K562 (cell line): ENCODE measurements at regions not wholly inside any gene's neighbourhood (a gene's known extent, or its start where the extent isn't known, plus 50 kb on each side); places are given as distances from the start of the nearest gene placed in this dataset.

ENCODE experiments used
- ATAC-seq: fragments of 200-7000 bp; cut with Tn5 transposase; 3 replicates; pipeline ENCODE4 v1.9.1; 2020; ENCODE audit warnings: moderate library complexity
- BruUV-seq: library from RNA; stranded (reverse); fragments of 400-500 nt; replicated peaks from 2 replicates; lab custom pipeline; 2021; lab: Mats Ljungman, UMichigan
- CTCF ChIA-PET: fragments of 300-600 bp; formaldehyde crosslinking; extraction: SDS; loops from one replicate; lab custom pipeline; 2021; ENCODE audit warnings: low intra/inter-chr PET ratio; lab: Yijun Ruan, JAX
- POLR2A ChIA-PET: fragments of 300-600, 350-650 bp; sonication (Branson Sonifier 250); formaldehyde crosslinking; extraction: SDS; loops from one replicate; lab custom pipeline; 2021; ENCODE audit warnings: antibody characterized with exemption, inconsistent platforms; lab: Yijun Ruan, JAX
- DNase-seq, 4 experiments: peaks; one replicate each; pipeline versions ENCODE4 v3.0.0 to v3.0.0-alpha.2; 2011 to 2018; ENCODE audit warnings: low spot score in 3 of 4, mixed read lengths in 3 of 4; ENCODE audit errors: extremely low read depth in 1 of 4
- FAIRE-seq: peaks from 2 replicates; lab custom pipeline; 2011; peaks lifted over from hg19 to GRCh38; lab: Jason Lieb, UNC
- H2AFZ ChIP-seq: 2 replicates; pipeline ENCODE4 v1.6.0; 2011; ENCODE audit warnings: low read depth, low read length, control low read depth, inconsistent platforms
- H3K27ac ChIP-seq: fragments of 200-600 bp; 3 replicates; pipeline ENCODE4 v1.8.0; 2011; ENCODE audit warnings: low read depth, mild to moderate bottlenecking, control low read depth, inconsistent platforms, low read length, moderate library complexity, mixed read lengths; ENCODE audit errors: extremely low read depth
- H3K27me3 ChIP-seq, 2 experiments: fragments of 300-600 bp in 1 of 2; 2 replicates in 1 of 2; 3 replicates in 1 of 2; pipeline versions ENCODE4 v1.6.0 to v1.8.0; 2011; ENCODE audit warnings: inconsistent platforms in 2 of 2, low read length in 2 of 2, mild to moderate bottlenecking in 1 of 2, mixed read lengths in 1 of 2, moderate library complexity in 1 of 2; ENCODE audit not compliant: control insufficient read depth in 2 of 2, insufficient read depth in 2 of 2
- H3K36me3 ChIP-seq: fragments of 300-600 bp; 3 replicates; pipeline ENCODE4 v1.8.0; 2011; ENCODE audit warnings: mild to moderate bottlenecking, low read length, inconsistent platforms; ENCODE audit not compliant: control insufficient read depth, insufficient read depth
- H3K4me1 ChIP-seq, 2 experiments: fragments of 200-600 bp in 1 of 2; replicated peaks in 1 of 2; 2 replicates in 1 of 2; 3 replicates in 1 of 2; pipeline versions ENCODE4 v1.5.1 to v1.8.0; 2011; ENCODE audit warnings: inconsistent platforms in 2 of 2, low read length in 2 of 2, mild to moderate bottlenecking in 1 of 2, mixed read lengths in 1 of 2, moderate library complexity in 1 of 2; ENCODE audit not compliant: control insufficient read depth in 2 of 2, insufficient read depth in 2 of 2
- H3K4me2 ChIP-seq: 2 replicates; pipeline ENCODE4 v1.6.1; 2011; ENCODE audit warnings: low read length, control low read depth, inconsistent platforms, mixed read lengths; ENCODE audit not compliant: insufficient read depth
- H3K4me3 ChIP-seq: fragments of 200-600 bp; sonication (generic), shearing (Covaris generic); 2 replicates; pipeline ENCODE4 v1.5.1; 2016; ENCODE audit warnings: control low read depth, inconsistent platforms
- H3K79me2 ChIP-seq: fragments of 200-600 bp; 3 replicates; pipeline ENCODE4 v1.8.0; 2011; ENCODE audit warnings: low read length, inconsistent platforms; ENCODE audit not compliant: control insufficient read depth, insufficient read depth
- H3K9ac ChIP-seq, 2 experiments: 2 replicates each; pipeline versions ENCODE4 v1.6.0 to v1.6.1; 2011; ENCODE audit warnings: low read depth in 2 of 2, low read length in 2 of 2, control low read depth in 1 of 2, inconsistent platforms in 1 of 2, mild to moderate bottlenecking in 1 of 2, mixed read lengths in 1 of 2; ENCODE audit not compliant: insufficient read depth in 1 of 2
- H3K9me1 ChIP-seq: one replicate; pipeline ENCODE4 v1.6.0; 2011; ENCODE audit warnings: inconsistent platforms, mild to moderate bottlenecking, low read length, moderate library complexity; ENCODE audit not compliant: control insufficient read depth, insufficient read depth
- H3K9me3 ChIP-seq: replicated peaks from 2 replicates; pipeline ENCODE4 v1.5.1; 2011; ENCODE audit warnings: low read depth, low read length, inconsistent platforms; ENCODE audit not compliant: control insufficient read depth, insufficient read depth
- H4K20me1 ChIP-seq: replicated peaks from 2 replicates; pipeline ENCODE4 v1.6.1; 2011; ENCODE audit warnings: low read length, inconsistent platforms, mixed read lengths; ENCODE audit not compliant: control insufficient read depth, insufficient read depth
- GABPB2 ChIP-seq: fragments of 250-450 bp; sonication (Bioruptor Pico); conservative IDR thresholded peaks from 2 replicates; pipeline ENCODE4 v1.5.1; 2021; ENCODE audit warnings: mild to moderate bottlenecking
- GATA2 ChIP-seq: sonication (generic); formaldehyde crosslinking; IDR thresholded peaks from 2 replicates; pipeline ENCODE4 v1.4.0; 2020; ENCODE audit warnings: mild to moderate bottlenecking, missing genetic modification reagents
- HDAC1 ChIP-seq, 2 experiments: fragments of 450-650 bp; IDR thresholded peaks; 2 replicates each; pipeline ENCODE4 v1.6.1; 2016 to 2017; ENCODE audit warnings: inconsistent platforms in 1 of 2, mild to moderate bottlenecking in 1 of 2, moderate library complexity in 1 of 2
- MAZ ChIP-seq, 2 experiments: fragments of 450-650 bp in 1 of 2; sonication (generic) in 1 of 2; formaldehyde crosslinking; IDR thresholded peaks in 1 of 2; conservative IDR thresholded peaks in 1 of 2; 2 replicates each; pipeline versions ENCODE4 v1.4.0 to v1.5.0; 2020; ENCODE audit warnings: mild to moderate bottlenecking in 1 of 2, missing genetic modification reagents in 1 of 2
- MCM7 ChIP-seq, 2 experiments: fragments of 450-650 bp; IDR thresholded peaks; 2 replicates each; pipeline ENCODE4 v1.6.1; 2016 to 2018
- MEF2A ChIP-seq: IDR thresholded peaks from 2 replicates; pipeline ENCODE4 v1.6.1; 2011; ENCODE audit warnings: low read depth, mild to moderate bottlenecking, low read length, moderate library complexity; ENCODE audit not compliant: control insufficient read depth
- NELFE ChIP-seq: IDR thresholded peaks from 2 replicates; pipeline ENCODE4 v1.6.1; 2011; ENCODE audit warnings: mild to moderate bottlenecking; ENCODE audit not compliant: insufficient read depth, insufficient read length
- NFXL1 ChIP-seq: fragments of 450-650 bp; formaldehyde crosslinking; IDR thresholded peaks from 2 replicates; pipeline ENCODE4 v1.4.0; 2021; ENCODE audit warnings: mild to moderate bottlenecking
- RBM15 ChIP-seq: fragments of 200-400 bp; formaldehyde crosslinking; IDR thresholded peaks from 2 replicates; pipeline ENCODE4 v1.6.1; 2018; ENCODE audit warnings: mild to moderate bottlenecking, low read length, moderate library complexity; ENCODE audit not compliant: insufficient read depth
- SAFB2 ChIP-seq: fragments of 200-400 bp; formaldehyde crosslinking; IDR thresholded peaks from 2 replicates; pipeline ENCODE4 v1.6.1; 2018; ENCODE audit warnings: borderline replicate concordance, low read length, low read depth, moderate library complexity; ENCODE audit not compliant: severe bottlenecking
- SP1 ChIP-seq: sonication (generic); formaldehyde crosslinking; IDR thresholded peaks from 2 replicates; pipeline ENCODE4 v1.8.1; 2022; ENCODE audit warnings: mild to moderate bottlenecking, missing genetic modification reagents
- TEAD2 ChIP-seq: fragments of 450-650 bp; IDR thresholded peaks from 2 replicates; pipeline ENCODE4 v1.6.1; 2016; ENCODE audit warnings: missing genetic modification characterization, control low read depth, missing compliant biosample characterization
- THRAP3 ChIP-seq: fragments of 450-650 bp; IDR thresholded peaks from 2 replicates; pipeline ENCODE4 v1.6.1; 2016; ENCODE audit warnings: mild to moderate bottlenecking, inconsistent platforms, borderline replicate concordance
- TRIM28 ChIP-seq: fragments of 450-650 bp; IDR thresholded peaks from 2 replicates; pipeline ENCODE4 v1.6.1; 2017
- ZBED1 ChIP-seq: IDR thresholded peaks from 2 replicates; pipeline ENCODE4 v1.6.1; 2014
- ZFP36 ChIP-seq: fragments of 150-350 bp; IDR thresholded peaks from 2 replicates; pipeline ENCODE4 v1.6.1; 2018; ENCODE audit warnings: low read length, low read depth; ENCODE audit not compliant: partially characterized antibody
- ZNF76 ChIP-seq: fragments of 250-450 bp; sonication (Bioruptor Pico); IDR thresholded peaks from 2 replicates; pipeline ENCODE4 v1.4.0; 2020; ENCODE audit warnings: mild to moderate bottlenecking, moderate library complexity, borderline replicate concordance
- ZNF785 ChIP-seq: fragments of 250-450 bp; sonication (Bioruptor Pico); IDR thresholded peaks from 2 replicates; pipeline ENCODE4 v1.4.0; 2020; ENCODE audit warnings: mild to moderate bottlenecking
- WGBS: fragments of 100-300 bp; shearing (Covaris generic); methylation state at CpG from one replicate; pipeline ENCODE4 v1.1.6; 2016; ENCODE audit warnings: low coverage, mixed read lengths; ENCODE audit not compliant: insufficient coverage; ENCODE audit errors: missing lambda C conversion rate; 5-methylcytosine and 5-hydroxymethylcytosine counted together
- in situ Hi-C: fragments of 300-500 bp; cut with MboI; formaldehyde crosslinking; loops from 4 replicates; pipeline ENCODE4 v1.15.0; 2018; ENCODE audit warnings: inconsistent platforms, mixed read lengths
- intact Hi-C: fragments of 100-400 bp; cut with micrococcal nuclease; formaldehyde crosslinking; loops from 2 replicates; pipeline ENCODE4 v1.14.2; 2022
- TF ChIP-seq, protein P1 (sequence below): fragments of 250-450 bp; sonication (Bioruptor Pico); IDR thresholded peaks from 2 replicates; pipeline ENCODE4 v1.5.0; 2021; ENCODE audit warnings: mild to moderate bottlenecking, moderate library complexity
- TF ChIP-seq, protein P2 (sequence below): fragments of 250-450 bp; sonication (Bioruptor Pico); IDR thresholded peaks from 2 replicates; pipeline ENCODE4 v1.5.0; 2020; ENCODE audit warnings: mild to moderate bottlenecking

DNA sequence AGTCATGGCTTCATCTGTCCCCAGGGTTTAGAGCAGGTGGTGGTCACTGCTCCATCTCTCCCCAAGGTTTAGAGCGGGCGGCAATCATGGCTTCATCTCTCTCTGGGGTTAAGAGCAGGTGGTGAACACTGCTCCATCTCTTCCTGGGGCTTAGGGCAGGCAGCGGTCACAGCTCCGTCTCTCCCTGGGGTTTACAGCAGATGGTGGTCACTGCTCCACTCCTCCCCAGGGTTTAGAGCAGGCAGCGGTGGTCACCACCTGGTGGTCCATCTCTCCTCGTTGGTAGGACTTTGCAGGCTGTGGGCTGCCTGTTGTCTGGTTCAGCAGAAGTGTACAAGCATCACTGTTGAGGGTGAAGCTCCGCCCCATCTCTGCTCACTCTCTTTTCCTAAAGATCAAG lies 52.8 kb upstream of the ARHGEF7 start:
- BruUV-seq = no TSS peak
- Histone ChIP-seq H3K4me1 (peaks cover 0 to 2% of the 10 kb centered on the region in 2 experiments; a peak in 2 of 5 replicates), H3K27ac (no peak overlapping the region), H3K4me3 (no peak overlapping the region), H3K9me3 (no peaks in the 10 kb centered on the region), H3K9me1 (no peaks in the 10 kb centered on the region), H3K27me3 (no peaks in the 10 kb centered on the region; a peak in 1 of 5 replicates), H2AFZ (no peak overlapping the region), H3K79me2 (no peaks in the 10 kb centered on the region), H4K20me1 (no peaks in the 10 kb centered on the region), H3K4me2 (no peak overlapping the region), H3K9ac (no peak overlapping the region), H3K36me3 (no peaks in the 10 kb centered on the region)
- no peak for FAIRE-seq
- in situ Hi-C loops = loop anchor here (25.0 kb wide), 1 partner anchor 250 kb away; no protein-coding TSS in a partner anchor
- TF ChIP-seq, protein P1, sequence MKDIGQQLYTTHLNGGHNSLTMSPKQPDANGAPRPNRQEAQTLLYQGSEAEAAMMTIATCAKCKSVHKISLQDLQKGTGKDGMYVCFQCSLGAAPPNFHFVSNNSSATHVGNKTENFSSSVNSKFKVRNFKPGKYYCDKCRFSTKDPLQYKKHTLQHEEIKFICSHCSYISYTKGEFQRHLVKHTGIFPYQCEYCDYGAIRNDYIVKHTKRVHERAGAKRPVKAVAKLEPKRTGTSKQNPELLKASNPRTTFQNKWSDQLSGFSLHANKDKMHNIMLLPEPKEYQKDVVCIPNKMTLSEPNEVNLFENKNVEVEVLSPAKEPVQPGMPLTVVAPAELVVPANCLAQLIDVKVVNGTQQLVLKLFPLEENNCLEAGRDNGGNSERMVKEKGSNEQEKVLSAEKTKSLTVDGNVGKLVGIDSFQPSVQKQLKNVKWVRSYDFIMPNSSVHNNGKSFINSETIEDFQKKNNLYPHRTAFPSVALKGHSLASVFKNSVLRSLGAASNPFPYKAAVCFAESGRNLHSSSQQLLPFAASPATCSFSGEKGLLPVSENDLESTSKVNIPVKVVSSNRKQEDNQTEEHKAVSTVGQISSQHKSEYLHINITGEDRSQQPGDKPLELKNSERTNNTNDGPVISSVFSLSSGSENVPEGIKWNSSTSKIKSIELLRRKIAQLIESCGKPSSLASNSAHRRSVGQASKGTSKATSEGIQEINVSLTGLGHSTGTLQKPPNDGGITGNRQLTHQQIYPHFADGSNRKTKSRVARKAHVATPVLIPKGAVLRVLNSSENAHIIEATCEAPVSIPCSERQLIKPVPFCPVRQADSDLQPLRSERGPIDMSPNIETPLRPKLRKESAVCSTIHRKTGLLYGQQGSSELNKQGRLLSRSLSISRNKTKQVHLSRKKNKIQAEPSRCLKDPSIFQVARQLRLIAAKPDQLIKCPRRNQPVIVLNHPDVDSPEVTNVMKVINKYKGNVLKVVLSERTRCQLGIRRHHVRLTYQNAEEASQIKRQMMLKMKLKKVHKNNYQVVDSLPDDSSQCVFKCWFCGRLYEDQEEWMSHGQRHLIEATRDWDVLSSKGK (CRISPR knock-in tag) = no peak
- TF ChIP-seq, protein P2, sequence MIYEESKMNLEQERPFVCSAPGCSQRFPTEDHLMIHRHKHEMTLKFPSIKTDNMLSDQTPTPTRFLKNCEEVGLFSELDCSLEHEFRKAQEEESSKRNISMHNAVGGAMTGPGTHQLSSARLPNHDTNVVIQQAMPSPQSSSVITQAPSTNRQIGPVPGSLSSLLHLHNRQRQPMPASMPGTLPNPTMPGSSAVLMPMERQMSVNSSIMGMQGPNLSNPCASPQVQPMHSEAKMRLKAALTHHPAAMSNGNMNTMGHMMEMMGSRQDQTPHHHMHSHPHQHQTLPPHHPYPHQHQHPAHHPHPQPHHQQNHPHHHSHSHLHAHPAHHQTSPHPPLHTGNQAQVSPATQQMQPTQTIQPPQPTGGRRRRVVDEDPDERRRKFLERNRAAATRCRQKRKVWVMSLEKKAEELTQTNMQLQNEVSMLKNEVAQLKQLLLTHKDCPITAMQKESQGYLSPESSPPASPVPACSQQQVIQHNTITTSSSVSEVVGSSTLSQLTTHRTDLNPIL = no peak
- no peak for TF ChIP-seq TEAD2 (tag)
- no peak for TF ChIP-seq MCM7 (IDR thresholded peaks at IDR 0.05)
- TF ChIP-seq NFXL1 (CRISPR knock-in tag) = no peak
- no peak for TF ChIP-seq THRAP3
- TF ChIP-seq MEF2A = no peak
- no peak for TF ChIP-seq GABPB2 (CRISPR knock-in tag)
- no peak for TF ChIP-seq ZNF785 (CRISPR knock-in tag)
- TF ChIP-seq ZBED1 = no peak
- no peak for TF ChIP-seq SP1 (CRISPR knock-in tag)
- TF ChIP-seq RBM15 = no peak
- TF ChIP-seq TRIM28 = no peak
- TF ChIP-seq ZNF76 (CRISPR knock-in tag) = no peak
- no peak for TF ChIP-seq GATA2 (CRISPR knock-in tag)
- no peak for TF ChIP-seq HDAC1 (IDR thresholded peaks at IDR 0.05)
- TF ChIP-seq MAZ (CRISPR knock-in tag; conservative IDR thresholded peaks at IDR 0.05 in 1 of 2, IDR thresholded peaks at IDR 0.05 in 1 of 2) = no peak
- no peak for TF ChIP-seq ZFP36
- TF ChIP-seq SAFB2 = no peak
- no peak for TF ChIP-seq NELFE
- ChIA-PET CTCF (no interaction called here), POLR2A (no interaction called here)
- 5% methylated on average over 7 of the region's 7 CpGs for WGBS
- no peak for DNase-seq
- no peak for ATAC-seq
- intact Hi-C loops = no loop called here
